GM12864 (cell line): ENCODE measurements at regions not wholly inside any gene's neighbourhood (a gene's known extent, or its start where the extent isn't known, plus 50 kb on each side); places are given as distances from the start of the nearest gene placed in this dataset.

Source experiments
- DNase-seq: peaks from one replicate; pipeline ENCODE4 v3.0.0-alpha.2; 2011; ENCODE audit warnings: low read depth
- H3K4me3 ChIP-seq: 2 replicates; pipeline ENCODE4 v1.5.1; 2011; ENCODE audit warnings: mild to moderate bottlenecking, low read depth, low read length, control low read depth
- TF ChIP-seq, protein P1 (sequence below): IDR thresholded peaks from 2 replicates; pipeline ENCODE4 v1.5.1; 2011; ENCODE audit warnings: low read depth, mild to moderate bottlenecking, moderate library complexity, low read length, control low read depth, inconsistent platforms; ENCODE audit errors: missing control alignments

- DNase-seq = no peak
- no peak overlapping the region for H3K4me3 ChIP-seq
- TF ChIP-seq, protein P1, sequence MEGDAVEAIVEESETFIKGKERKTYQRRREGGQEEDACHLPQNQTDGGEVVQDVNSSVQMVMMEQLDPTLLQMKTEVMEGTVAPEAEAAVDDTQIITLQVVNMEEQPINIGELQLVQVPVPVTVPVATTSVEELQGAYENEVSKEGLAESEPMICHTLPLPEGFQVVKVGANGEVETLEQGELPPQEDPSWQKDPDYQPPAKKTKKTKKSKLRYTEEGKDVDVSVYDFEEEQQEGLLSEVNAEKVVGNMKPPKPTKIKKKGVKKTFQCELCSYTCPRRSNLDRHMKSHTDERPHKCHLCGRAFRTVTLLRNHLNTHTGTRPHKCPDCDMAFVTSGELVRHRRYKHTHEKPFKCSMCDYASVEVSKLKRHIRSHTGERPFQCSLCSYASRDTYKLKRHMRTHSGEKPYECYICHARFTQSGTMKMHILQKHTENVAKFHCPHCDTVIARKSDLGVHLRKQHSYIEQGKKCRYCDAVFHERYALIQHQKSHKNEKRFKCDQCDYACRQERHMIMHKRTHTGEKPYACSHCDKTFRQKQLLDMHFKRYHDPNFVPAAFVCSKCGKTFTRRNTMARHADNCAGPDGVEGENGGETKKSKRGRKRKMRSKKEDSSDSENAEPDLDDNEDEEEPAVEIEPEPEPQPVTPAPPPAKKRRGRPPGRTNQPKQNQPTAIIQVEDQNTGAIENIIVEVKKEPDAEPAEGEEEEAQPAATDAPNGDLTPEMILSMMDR = no peak
Observed at GRCh38 chr4:169909479-169909878, 116.7 kb downstream of the MFAP3L start.

DNA sequence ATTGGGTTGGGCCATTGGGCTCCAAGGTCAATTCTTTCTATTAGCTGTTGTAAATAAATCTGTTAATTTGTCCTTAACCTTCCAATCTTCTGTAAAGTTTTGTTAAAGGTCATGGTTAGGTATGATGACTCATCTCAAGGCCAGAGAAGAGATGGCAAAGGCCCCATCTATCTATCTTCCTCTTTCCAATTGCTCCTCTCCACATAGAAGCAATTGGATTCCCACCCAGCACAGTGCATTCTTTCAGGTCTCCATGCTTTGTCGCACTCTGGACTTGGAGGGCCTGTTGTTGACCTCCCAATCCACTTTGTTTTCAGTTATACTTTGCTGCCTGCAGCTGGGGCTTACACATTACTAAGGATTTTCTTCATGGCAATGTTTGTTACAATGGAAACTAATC, 118.5 kb downstream of the MFAP3L start:
- H3K4me3 ChIP-seq = no peak overlapping the region
- no peak for DNase-seq
- TF ChIP-seq, protein P1 = no peak

- no peak for DNase-seq
- TF ChIP-seq, protein P1 = no peak
- H3K4me3 ChIP-seq = no peak overlapping the region
Observed at GRCh38 chr4:169906821-169907220, 119.4 kb downstream of the MFAP3L start.

GRCh38 chr4:169906104-169906503, 120.1 kb downstream of the MFAP3L start:
- no peak for DNase-seq
- no peak overlapping the region for H3K4me3 ChIP-seq
- TF ChIP-seq, protein P1 = no peak

GRCh38 chr4:169902658-169903345, 123.4 kb downstream of the MFAP3L start:
- TF ChIP-seq, protein P1 = no peak
- no peak for DNase-seq
- no peak overlapping the region for H3K4me3 ChIP-seq

GRCh38 chr4:169900241-169900845, 125.9 kb downstream of the MFAP3L start:
- H3K4me3 ChIP-seq = no peak overlapping the region
- TF ChIP-seq, protein P1 = no peak
- no peak for DNase-seq

DNA sequence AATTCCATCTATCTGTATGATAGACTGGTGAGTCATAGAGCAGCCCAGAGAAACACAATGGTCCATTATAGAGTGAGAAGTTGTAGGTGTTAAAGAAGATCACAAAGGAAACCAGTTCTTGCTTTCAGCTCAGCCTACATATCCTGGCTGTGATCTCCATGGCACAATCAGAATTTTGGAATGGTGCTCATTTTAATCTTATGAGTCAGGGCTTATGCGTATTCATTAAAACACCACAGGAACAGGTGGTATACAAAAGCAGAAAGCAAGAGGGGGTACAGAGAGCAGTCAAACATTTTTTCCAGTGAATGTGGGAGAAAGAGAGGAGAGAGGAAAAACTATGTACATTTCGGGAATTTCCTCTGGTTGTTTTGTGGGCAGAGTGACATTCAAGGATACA, 126.9 kb downstream of the MFAP3L start:
- TF ChIP-seq, protein P1 = no peak
- DNase-seq = no peak
- H3K4me3 ChIP-seq = no peak overlapping the region
